NCI-H82 treated with DMSO at 0.1 percent for 48 hours (cell line): ENCODE measurements at regions not wholly inside any gene's neighbourhood (a gene's known extent, or its start where the extent isn't known, plus 50 kb on each side); places are given as distances from the start of the nearest gene placed in this dataset.
"Not testable (repeated sequence)": the region's sequence is repeated elsewhere in the genome, so short reads cannot be mapped to it uniquely, and the experiment has no call there.

Experiments
- DNase-seq: peaks from one replicate; lab custom pipeline; 2025; ENCODE audit not compliant: unreplicated experiment; lab: John Stamatoyannopoulos, UW

DNA sequence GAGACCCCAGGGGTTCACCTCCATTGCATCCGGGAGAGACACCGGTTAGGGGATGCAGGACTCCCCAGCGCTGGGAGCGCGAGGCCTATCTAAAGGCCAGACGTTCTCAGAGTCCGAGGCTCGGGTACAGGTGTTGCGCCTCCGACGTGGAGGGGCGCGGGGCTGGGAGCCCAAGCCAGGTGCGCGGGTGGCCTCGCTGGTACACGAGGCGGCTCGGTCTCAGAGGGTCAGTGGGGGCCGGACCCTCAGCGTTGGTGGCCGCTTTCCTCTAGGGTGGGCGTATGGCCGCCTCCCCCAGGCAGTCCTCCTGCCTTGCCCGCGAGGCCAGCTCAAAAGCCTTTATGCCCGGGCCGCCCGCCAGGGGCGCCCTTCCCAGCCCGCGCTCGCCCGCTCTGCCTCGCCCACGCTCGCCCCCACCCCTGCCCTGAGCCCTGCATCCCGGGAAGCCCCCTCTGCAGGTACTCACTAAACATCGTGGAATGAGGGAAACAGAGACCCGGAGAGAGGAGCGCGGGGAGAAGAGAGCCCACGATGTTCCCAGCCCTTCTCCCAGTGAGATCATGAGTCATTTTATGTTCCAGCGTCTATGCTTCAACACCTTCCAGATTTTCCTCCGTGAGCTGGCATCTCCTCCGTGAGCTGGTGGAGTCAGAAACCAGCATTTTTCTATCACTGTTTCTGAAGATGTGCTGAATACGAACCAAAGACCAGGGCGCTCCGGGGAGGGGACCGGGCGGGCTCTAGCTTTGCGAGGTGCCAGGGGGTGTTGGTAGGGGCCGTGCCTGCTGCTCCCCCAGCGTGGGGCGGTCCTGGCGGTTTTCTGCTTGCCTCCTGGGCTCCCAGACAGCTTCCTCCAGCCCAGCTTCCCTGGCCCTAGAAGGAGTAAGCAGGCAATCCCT is 73.8 kb downstream of the DIO3 start:
- DNase-seq, result no peak

GRCh38 chr14:101635749-101636560 is 74.7 kb downstream of the DIO3 start:
- no peak for DNase-seq

GRCh38 chr14:101639241-101639833 is 78.0 kb downstream of the DIO3 start:
- no peak for DNase-seq

GRCh38 chr14:101643651-101644050 is 82.4 kb downstream of the DIO3 start:
- DNase-seq, result no peak

DNA sequence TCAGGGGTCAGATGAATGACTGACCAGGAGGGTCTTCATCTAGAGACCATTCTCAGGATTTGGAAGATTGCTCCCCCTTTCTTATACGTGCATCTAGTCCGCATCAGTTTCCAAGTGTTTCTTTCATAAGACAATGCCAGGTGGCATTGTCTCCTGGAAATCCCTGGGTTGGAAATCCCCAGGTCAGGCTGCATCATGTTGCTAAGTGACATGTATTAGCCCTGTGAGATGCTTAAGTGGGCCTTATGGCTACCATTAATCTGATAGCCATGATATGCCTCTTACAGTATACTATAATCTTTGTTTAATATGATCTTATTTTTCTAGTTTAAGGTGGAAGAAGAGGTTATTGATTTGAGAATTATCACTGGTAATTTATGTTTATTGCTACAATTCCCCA is 92.8 kb downstream of the DIO3 start:
- no peak for DNase-seq

DNA sequence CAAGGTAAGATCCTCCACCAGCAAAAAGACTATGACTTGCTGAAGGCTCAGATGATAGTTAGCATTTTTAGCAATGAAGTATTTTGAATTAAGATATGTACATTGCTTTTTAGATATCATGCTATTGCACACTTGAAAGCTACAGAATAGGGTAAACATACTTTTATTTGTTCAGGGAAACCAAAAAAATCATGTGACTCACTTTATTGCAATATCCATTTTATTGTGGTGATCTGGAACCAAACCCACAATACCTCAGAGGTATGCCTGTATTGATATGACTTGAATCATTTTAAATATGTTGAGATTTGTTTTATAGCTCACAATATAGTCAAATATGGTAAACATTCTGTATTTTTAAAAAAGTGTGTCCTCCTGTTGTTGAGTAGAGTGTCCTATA is 96.1 kb downstream of the DIO3 start:
- no peak for DNase-seq

- no peak for DNase-seq
Observed at GRCh38 chr14:101665478-101666078, 95.9 kb upstream of the PPP2R5C start.

DNA sequence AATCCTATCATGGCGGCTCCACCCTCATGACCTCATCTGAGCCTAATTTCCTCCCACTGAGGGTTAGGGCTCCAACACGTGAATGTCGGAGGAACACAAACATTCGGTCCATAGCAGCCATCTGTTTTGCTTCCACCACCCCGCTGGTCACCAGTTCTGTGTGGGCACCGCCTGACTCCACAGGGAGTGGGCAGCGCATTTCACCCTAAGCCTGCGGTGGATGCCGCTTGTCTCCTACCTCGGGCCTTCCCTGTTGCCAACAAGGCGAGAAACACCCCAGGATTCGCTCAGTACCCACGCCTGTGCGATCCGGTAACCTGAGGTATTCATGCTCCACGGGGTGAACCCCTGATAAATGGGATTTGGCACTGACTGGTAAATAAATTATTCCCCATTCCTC is 95.2 kb upstream of the PPP2R5C start:
- DNase-seq, result no peak

GRCh38 chr14:101669629-101670028 is 91.9 kb upstream of the PPP2R5C start:
- no peak for DNase-seq

- DNase-seq, result no peak
Observed at GRCh38 chr14:101673873-101674272, 87.6 kb upstream of the PPP2R5C start.

- DNase-seq, result not testable (repeated sequence)
Observed at GRCh38 chr14:101675835-101676234, 85.7 kb upstream of the PPP2R5C start.

DNA sequence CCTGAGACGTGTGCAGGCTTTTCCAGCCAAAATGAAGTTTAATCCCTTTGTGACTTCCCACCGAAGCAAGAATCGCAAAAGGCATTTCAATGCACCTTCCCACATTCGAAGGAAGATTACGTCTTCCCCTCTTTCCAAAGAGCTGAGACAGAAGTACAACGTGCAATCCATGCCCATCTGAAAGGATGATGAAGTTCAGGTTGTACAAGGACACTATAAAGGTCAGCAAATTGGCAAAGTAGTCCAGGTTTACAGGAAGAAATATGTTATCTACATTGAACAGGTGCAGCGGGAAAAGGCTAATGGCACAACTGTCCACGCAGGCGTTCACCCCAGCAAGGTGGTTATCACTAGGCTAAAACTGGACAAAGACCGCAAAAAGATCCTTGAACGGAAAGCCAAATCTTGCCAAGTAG is 83.6 kb upstream of the PPP2R5C start:
- not testable (repeated sequence) for DNase-seq

GRCh38 chr14:101681795-101682194 is 79.7 kb upstream of the PPP2R5C start:
- DNase-seq, result no peak

- no peak for DNase-seq
Observed at GRCh38 chr14:101683365-101683764, 78.1 kb upstream of the PPP2R5C start.

- no peak for DNase-seq
Observed at GRCh38 chr14:101687756-101688546, 73.6 kb upstream of the PPP2R5C start.

- no peak for DNase-seq
Observed at GRCh38 chr14:101689039-101689501, 72.4 kb upstream of the PPP2R5C start.

DNA sequence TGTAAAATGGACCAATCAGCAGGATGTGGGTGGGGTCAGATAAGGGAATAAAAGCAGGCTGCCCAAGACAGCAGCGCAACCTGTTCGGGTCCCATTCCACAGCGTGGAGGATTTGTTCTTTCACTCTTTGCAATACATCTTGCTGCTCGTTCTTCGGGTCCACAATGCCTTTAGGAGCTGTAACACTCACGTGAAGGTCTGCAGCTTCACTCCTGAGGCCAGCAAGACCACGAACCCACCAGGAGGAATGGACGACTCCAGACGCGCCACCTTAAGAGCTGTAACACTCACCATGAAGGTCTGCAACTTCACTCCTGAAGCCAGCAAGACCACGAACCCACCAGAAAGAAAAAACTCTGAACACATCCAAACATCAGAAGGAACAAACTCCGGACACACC is 71.5 kb upstream of the PPP2R5C start:
- DNase-seq, result not testable (repeated sequence)

DNA sequence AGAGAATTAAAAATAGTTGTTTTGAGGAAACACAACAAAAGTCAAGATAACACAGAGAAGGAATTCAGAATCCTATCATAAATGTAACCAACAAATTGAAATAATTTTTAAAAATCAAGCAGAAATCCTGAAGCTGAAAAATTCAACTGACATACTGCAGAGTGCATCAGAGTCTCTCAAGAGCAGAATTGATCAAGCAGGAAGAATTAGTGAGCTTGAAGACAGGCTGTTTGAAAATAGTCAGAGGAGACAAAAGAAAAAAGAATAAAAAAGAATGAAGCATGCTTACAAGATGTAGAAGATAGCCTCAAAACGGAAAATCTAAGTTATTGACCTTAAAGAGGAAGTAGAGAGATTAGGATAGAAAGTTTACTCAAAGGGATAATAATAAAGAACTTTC is 65.8 kb upstream of the PPP2R5C start:
- DNase-seq, result no peak

DNA sequence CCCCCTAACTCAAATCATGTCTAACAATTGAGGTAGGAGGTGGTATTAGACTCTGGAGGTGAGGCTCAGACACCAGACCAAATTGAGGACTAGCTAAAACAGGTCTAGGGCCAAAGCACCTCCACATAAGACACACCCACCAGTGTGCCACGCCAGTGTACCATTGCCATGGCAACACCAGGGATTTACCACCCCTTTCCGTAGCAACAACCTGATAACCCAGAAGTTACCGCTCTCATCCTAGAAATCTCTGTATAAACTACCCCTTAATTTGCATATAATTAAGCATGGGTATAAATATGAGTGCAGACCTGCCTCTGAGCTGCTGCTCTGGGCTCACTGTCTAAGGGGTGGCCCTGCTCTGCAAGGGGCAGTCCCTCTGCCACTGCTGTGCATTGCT is 57.4 kb upstream of the PPP2R5C start:
- no peak for DNase-seq

DNA sequence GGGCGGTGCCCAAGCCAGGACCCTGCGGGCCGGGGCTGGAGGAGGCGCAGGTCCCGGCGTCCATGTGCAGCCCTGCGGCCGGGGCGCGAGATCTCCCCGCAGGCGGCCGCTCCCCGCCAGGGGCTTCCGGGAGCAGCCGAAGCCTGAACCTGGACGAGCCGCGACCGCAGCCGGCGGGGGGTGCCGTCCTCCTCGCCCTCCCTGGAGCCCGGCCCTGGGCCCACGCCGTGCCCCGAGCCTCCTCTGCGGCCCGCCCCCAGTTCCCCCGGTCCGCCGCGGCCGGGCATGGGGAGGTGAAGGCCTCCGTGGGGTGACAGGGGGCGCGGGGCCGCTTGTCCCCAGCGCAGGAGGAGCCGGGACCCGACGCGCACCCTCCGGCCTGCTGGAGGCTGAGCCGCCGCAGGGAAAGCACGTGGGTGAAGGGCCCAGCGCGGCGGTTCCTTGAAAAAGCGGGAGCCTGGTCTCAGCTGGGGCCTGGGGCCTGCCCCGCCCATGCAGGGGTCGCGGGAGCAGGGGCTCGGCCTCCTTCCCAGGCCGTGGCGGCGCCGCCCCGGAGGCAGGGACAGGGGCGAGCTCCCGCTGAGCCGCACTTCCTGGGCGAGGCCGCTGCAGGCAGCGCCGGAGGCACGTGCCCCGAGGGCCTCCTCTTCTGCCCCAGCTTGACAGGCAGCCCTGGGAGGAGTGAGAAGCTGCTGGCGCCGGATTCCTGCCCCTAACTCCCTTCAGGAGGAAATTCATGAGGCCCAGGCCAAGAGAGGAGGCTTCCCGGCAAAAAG is 55.6 kb upstream of the PPP2R5C start:
- DNase-seq, result no peak
